Bronchial epithelial cell (primary cell): ENCODE measurements at regions not wholly inside any gene's neighbourhood (a gene's known extent, or its start where the extent isn't known, plus 50 kb on each side); places are given as distances from the start of the nearest gene placed in this dataset.

ENCODE experiments used
- DNase-seq: peaks from one replicate; pipeline ENCODE4 v3.0.0-alpha.2; 2010; ENCODE audit warnings: low read depth
- FAIRE-seq: peaks from 2 replicates; lab custom pipeline; 2011; peaks lifted over from hg19 to GRCh38; lab: Jason Lieb, UNC
- H3K27me3 ChIP-seq: 2 replicates; pipeline ENCODE4 v1.5.1; 2011; ENCODE audit warnings: low read length; ENCODE audit not compliant: control insufficient read depth, insufficient read depth
- H3K36me3 ChIP-seq: 2 replicates; pipeline ENCODE4 v1.5.1; 2011; ENCODE audit warnings: low read length; ENCODE audit not compliant: control insufficient read depth, insufficient read depth
- H3K4me3 ChIP-seq: 2 replicates; pipeline ENCODE4 v1.5.1; 2011; ENCODE audit warnings: mild to moderate bottlenecking, low read depth, low read length, control low read depth
- TF ChIP-seq, protein P1 (sequence below): IDR thresholded peaks from 2 replicates; pipeline ENCODE4 v1.5.1; 2011; ENCODE audit warnings: mild to moderate bottlenecking, moderate library complexity, low read length, control low read depth, inconsistent platforms; ENCODE audit not compliant: insufficient read depth, severe bottlenecking

GRCh38 chr5:3905031-3905430, 309.4 kb downstream of the IRX1 start:
- no peaks in the 10 kb centered on the region for H3K36me3 ChIP-seq
- TF ChIP-seq, protein P1, sequence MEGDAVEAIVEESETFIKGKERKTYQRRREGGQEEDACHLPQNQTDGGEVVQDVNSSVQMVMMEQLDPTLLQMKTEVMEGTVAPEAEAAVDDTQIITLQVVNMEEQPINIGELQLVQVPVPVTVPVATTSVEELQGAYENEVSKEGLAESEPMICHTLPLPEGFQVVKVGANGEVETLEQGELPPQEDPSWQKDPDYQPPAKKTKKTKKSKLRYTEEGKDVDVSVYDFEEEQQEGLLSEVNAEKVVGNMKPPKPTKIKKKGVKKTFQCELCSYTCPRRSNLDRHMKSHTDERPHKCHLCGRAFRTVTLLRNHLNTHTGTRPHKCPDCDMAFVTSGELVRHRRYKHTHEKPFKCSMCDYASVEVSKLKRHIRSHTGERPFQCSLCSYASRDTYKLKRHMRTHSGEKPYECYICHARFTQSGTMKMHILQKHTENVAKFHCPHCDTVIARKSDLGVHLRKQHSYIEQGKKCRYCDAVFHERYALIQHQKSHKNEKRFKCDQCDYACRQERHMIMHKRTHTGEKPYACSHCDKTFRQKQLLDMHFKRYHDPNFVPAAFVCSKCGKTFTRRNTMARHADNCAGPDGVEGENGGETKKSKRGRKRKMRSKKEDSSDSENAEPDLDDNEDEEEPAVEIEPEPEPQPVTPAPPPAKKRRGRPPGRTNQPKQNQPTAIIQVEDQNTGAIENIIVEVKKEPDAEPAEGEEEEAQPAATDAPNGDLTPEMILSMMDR: no peak
- FAIRE-seq (no peak), DNase-seq (no peak)
- no peak overlapping the region for H3K4me3 ChIP-seq
- H3K27me3 ChIP-seq: no peaks in the 10 kb centered on the region

DNA sequence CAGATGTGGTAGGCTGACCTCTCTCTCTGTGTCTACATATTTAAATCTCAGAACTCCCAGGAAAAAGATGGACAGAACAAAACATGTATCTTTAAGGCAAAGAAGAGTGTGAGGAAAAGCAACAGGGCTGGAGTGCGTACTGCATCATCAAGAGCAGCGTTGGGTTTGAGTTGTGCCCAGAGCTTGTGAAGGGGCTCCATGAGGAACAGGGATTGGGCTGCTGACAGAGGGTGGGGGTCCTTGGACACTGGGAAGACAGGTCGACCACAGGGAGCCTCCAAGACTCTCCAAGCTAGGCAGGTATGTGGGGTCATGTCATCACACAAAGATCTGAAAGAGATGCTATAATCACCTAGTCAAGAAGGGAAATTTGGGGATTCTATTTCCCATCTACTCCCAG, 309.9 kb downstream of the IRX1 start:
- H3K27me3 ChIP-seq: no peaks in the 10 kb centered on the region
- FAIRE-seq: no peak
- no peak overlapping the region for H3K4me3 ChIP-seq
- TF ChIP-seq, protein P1: no peak
- no peak for DNase-seq
- no peaks in the 10 kb centered on the region for H3K36me3 ChIP-seq

DNA sequence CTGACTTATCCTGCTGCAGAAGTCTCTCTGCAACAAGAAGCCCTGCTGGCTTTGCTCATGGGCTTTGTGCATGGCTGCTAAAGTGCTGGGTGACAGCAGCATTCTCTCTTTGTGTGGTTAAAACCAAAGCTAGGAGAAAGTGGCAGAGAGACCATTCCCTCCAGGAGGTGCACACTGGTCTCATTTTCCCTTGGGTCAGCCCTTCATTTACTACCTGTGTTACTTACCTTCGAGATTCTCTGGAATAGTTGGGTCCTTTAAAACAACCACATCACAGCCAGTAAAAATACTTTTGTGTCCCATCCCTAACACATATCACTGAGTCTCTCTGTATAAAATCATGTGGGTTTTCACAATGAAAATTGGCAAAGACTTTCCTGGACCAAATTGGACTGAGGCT, 315.5 kb downstream of the IRX1 start:
- FAIRE-seq (no peak), DNase-seq (no peak)
- H3K27me3 ChIP-seq: no peaks in the 10 kb centered on the region
- TF ChIP-seq, protein P1: no peak
- H3K4me3 ChIP-seq: no peak overlapping the region
- H3K36me3 ChIP-seq: no peaks in the 10 kb centered on the region

GRCh38 chr5:3911773-3912172, 316.1 kb downstream of the IRX1 start:
- H3K27me3 ChIP-seq: no peaks in the 10 kb centered on the region
- DNase-seq: no peak
- TF ChIP-seq, protein P1: no peak
- no peak for FAIRE-seq
- no peaks in the 10 kb centered on the region for H3K36me3 ChIP-seq
- no peak overlapping the region for H3K4me3 ChIP-seq

GRCh38 chr5:3912790-3913189, 317.2 kb downstream of the IRX1 start:
- FAIRE-seq: no peak
- Histone ChIP-seq H3K36me3 (no peaks in the 10 kb centered on the region), H3K4me3 (no peak overlapping the region), H3K27me3 (no peaks in the 10 kb centered on the region)
- TF ChIP-seq, protein P1: no peak
- no peak for DNase-seq

GRCh38 chr5:3913279-3913678, 317.6 kb downstream of the IRX1 start:
- no peaks in the 10 kb centered on the region for H3K27me3 ChIP-seq
- DNase-seq (no peak), FAIRE-seq (no peak)
- H3K36me3 ChIP-seq: no peaks in the 10 kb centered on the region
- no peak overlapping the region for H3K4me3 ChIP-seq
- TF ChIP-seq, protein P1: no peak
